DOHH2 (cell line): ENCODE measurements at regions not wholly inside any gene's neighbourhood (a gene's known extent, or its start where the extent isn't known, plus 50 kb on each side); places are given as distances from the start of the nearest gene placed in this dataset.

ENCODE experiments used
- H3F3A ChIP-seq: fragments of 200-600 bp; sonication (generic), shearing (Covaris generic); 2 replicates; pipeline ENCODE4 v1.6.0; 2016; ENCODE audit warnings: antibody characterized with exemption, mild to moderate bottlenecking; ENCODE audit not compliant: control insufficient read depth, insufficient read depth
- H3K27ac ChIP-seq: fragments of 200-600 bp; sonication (generic); 2 replicates; pipeline ENCODE4 v1.5.1; 2014; ENCODE audit warnings: low read depth, mild to moderate bottlenecking, low read length, moderate library complexity
- H3K27me3 ChIP-seq: fragments of 200-600 bp; sonication (generic); 2 replicates; pipeline ENCODE4 v1.6.1; 2014; ENCODE audit warnings: mild to moderate bottlenecking, low read length, mixed read lengths; ENCODE audit not compliant: control insufficient read depth
- H3K36me3 ChIP-seq: fragments of 200-600 bp; sonication (generic); 2 replicates; pipeline ENCODE4 v1.6.1; 2014; ENCODE audit warnings: mild to moderate bottlenecking, low read length, moderate library complexity, mixed read lengths; ENCODE audit not compliant: control insufficient read depth
- H3K4me1 ChIP-seq: fragments of 200-600 bp; sonication (generic); 2 replicates; pipeline ENCODE4 v1.6.1; 2014; ENCODE audit warnings: mild to moderate bottlenecking, low read length, mixed read lengths; ENCODE audit not compliant: control insufficient read depth
- H3K4me2 ChIP-seq: fragments of 200-600 bp; sonication (generic); 2 replicates; pipeline ENCODE4 v1.6.0; 2014; ENCODE audit warnings: mild to moderate bottlenecking, low read length, moderate library complexity
- H3K4me3 ChIP-seq: fragments of 200-600 bp; sonication (generic); 2 replicates; pipeline ENCODE4 v1.5.1; 2014; ENCODE audit warnings: mild to moderate bottlenecking, low read length, mixed read lengths
- H3K79me2 ChIP-seq: fragments of 200-600 bp; sonication (generic); 2 replicates; pipeline ENCODE4 v1.6.1; 2014; ENCODE audit warnings: mild to moderate bottlenecking, low read length, mixed read lengths; ENCODE audit not compliant: control insufficient read depth
- H3K9me2 ChIP-seq: fragments of 200-600 bp; sonication (generic); replicated peaks from 2 replicates; pipeline ENCODE4 v1.6.1; 2014; ENCODE audit warnings: mild to moderate bottlenecking, low read length, mixed read lengths; ENCODE audit not compliant: control insufficient read depth
- H3K9me3 ChIP-seq: fragments of 200-600 bp; sonication (generic); 2 replicates; pipeline ENCODE4 v1.6.1; 2014; ENCODE audit warnings: antibody characterized with exemption, low read length, mixed read lengths; ENCODE audit not compliant: control insufficient read depth, insufficient read depth
- H4K20me1 ChIP-seq: fragments of 200-600 bp; sonication (generic); 2 replicates; pipeline ENCODE4 v1.6.0; 2014; ENCODE audit warnings: low read depth, mild to moderate bottlenecking, antibody characterized with exemption, low read length, moderate library complexity; ENCODE audit not compliant: control insufficient read depth, insufficient read depth
- CTCF ChIP-seq: fragments of 200-600 bp; sonication (generic); IDR thresholded peaks from one replicate; pipeline ENCODE4 v1.5.1; 2014; ENCODE audit warnings: antibody characterized with exemption, mild to moderate bottlenecking, low read depth, low read length; ENCODE audit not compliant: poor library complexity, severe bottlenecking
- EZH2phosphoT487 ChIP-seq: fragments of 200-600 bp; sonication (generic); IDR thresholded peaks from 2 replicates; pipeline ENCODE4 v1.6.1; 2017; ENCODE audit warnings: borderline replicate concordance, mild to moderate bottlenecking, antibody characterized with exemption, low read length, moderate library complexity, mixed read lengths

DNA sequence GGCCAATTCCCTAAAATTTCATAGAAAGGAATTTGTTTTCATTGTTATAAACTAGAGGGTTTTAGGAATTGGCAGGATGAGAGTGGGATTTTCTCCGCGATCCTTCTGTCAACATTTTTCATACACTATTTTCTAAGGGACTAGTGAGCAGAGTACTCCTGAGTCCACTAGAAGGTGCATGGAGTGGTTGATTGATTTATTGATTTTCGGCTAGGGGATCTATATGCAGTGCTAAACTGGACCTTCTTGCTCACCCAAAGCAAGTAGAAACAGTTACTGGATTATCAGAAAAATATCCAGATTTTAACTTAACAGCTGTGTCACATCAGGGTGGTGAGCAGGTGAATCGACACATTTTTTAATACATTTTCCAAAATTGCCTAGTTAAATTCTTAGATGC lies 159.9 kb upstream of the DTNA start:
- H3F3A ChIP-seq: no peaks in the 10 kb centered on the region
- TF ChIP-seq EZH2phosphoT487 (no peak), CTCF (no peak)
- H3K9me2 ChIP-seq: no peaks in the 10 kb centered on the region
- H3K9me3 ChIP-seq: no peaks in the 10 kb centered on the region
- H4K20me1 ChIP-seq: no peaks in the 10 kb centered on the region
- H3K4me1 ChIP-seq: no peaks in the 10 kb centered on the region
- H3K4me2 ChIP-seq: no peak overlapping the region
- H3K36me3 ChIP-seq: no peaks in the 10 kb centered on the region
- H3K79me2 ChIP-seq: no peaks in the 10 kb centered on the region
- H3K27ac ChIP-seq: no peak overlapping the region
- H3K4me3 ChIP-seq: no peak overlapping the region
- H3K27me3 ChIP-seq: no peaks in the 10 kb centered on the region

DNA sequence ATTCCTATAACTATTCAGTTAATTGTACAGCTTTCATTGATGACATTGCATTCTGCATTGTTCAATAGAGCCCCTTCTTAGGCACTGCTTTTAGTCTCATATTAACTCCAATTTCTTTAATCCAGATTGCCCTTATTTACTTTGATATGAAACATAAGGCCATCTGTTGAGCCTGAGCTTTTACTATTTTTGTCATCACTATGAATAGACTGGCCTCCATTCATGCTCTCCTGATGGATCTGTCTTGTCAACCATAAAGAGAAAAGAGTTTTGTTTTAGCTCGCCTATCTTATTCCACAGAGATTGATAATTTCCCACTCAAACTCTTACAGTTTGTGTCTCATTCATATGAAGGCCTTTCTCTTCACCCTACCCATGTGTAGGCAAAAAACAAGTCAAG lies 159.2 kb upstream of the DTNA start:
- no peaks in the 10 kb centered on the region for H4K20me1 ChIP-seq
- TF ChIP-seq CTCF (no peak), EZH2phosphoT487 (no peak)
- no peaks in the 10 kb centered on the region for H3K79me2 ChIP-seq
- no peaks in the 10 kb centered on the region for H3K9me3 ChIP-seq
- H3K36me3 ChIP-seq: no peaks in the 10 kb centered on the region
- H3K9me2 ChIP-seq: no peaks in the 10 kb centered on the region
- no peak overlapping the region for H3K4me3 ChIP-seq
- no peak overlapping the region for H3K27ac ChIP-seq
- no peak overlapping the region for H3K4me2 ChIP-seq
- H3K27me3 ChIP-seq: no peaks in the 10 kb centered on the region
- H3F3A ChIP-seq: no peaks in the 10 kb centered on the region
- no peaks in the 10 kb centered on the region for H3K4me1 ChIP-seq

DNA sequence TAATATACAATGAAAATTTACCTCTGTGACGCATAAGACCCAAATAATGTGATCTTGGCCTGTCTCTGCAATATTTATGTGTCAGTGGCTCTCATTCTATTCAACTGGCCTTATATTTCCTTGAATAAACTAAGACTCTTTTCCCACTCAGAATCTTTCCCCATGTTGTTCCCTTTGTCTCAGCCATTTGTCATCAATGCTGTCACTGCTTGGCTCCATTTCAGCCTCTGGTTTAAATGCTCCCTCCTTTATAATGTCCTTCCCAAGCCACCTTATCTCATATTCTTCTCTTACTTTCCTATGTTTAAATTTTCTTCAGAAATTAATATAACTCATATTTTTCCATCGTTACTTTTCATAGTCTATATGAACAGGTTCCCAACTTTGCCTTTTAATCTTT lies 158.3 kb upstream of the DTNA start:
- Histone ChIP-seq H4K20me1 (no peaks in the 10 kb centered on the region), H3K9me3 (no peaks in the 10 kb centered on the region), H3K27ac (no peak overlapping the region), H3K9me2 (no peaks in the 10 kb centered on the region), H3K27me3 (no peaks in the 10 kb centered on the region), H3K4me2 (no peak overlapping the region), H3K79me2 (no peaks in the 10 kb centered on the region), H3K4me3 (no peak overlapping the region), H3K36me3 (no peaks in the 10 kb centered on the region), H3F3A (no peaks in the 10 kb centered on the region), H3K4me1 (no peaks in the 10 kb centered on the region)
- TF ChIP-seq CTCF: no peak
- TF ChIP-seq EZH2phosphoT487: no peak

DNA sequence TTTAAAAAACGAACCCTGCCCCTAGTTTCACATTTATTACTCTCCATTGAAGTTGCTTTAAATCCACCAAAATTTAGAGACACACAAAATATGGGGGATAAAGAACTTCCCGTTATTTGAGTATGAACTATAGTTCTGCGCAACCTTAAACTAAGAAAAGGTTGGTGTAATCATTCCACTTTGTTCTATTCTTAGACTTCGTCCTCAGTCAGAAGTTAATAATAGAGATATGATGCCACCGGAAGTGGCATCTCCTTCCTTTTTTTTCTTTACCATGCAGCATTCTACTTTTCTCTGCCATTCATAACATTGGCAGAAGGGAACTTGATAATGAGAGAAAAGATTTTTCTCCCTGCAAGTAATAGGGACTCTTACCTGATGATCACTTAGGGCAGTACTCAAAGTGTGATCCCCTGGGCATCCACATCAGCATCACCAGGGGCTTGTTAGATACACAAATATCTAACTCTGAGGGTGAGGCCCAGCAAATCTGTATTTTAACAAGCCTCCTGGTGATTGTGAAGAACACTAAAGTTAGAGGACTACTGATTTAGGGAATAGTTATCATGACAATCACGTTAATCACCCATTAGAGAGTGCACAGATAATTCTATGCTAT lies 147.7 kb upstream of the DTNA start:
- Histone ChIP-seq H3K27ac (no peak overlapping the region), H4K20me1 (no peaks in the 10 kb centered on the region), H3K4me3 (no peak overlapping the region), H3K9me3 (no peaks in the 10 kb centered on the region), H3K27me3 (no peaks in the 10 kb centered on the region), H3K4me1 (no peaks in the 10 kb centered on the region), H3K9me2 (no peaks in the 10 kb centered on the region), H3F3A (no peaks in the 10 kb centered on the region), H3K36me3 (no peaks in the 10 kb centered on the region), H3K4me2 (no peak overlapping the region), H3K79me2 (no peaks in the 10 kb centered on the region)
- TF ChIP-seq CTCF (no peak), EZH2phosphoT487 (no peak)
